SK-MEL-5 (cell line): ENCODE measurements at regions not wholly inside any gene's neighbourhood (a gene's known extent, or its start where the extent isn't known, plus 50 kb on each side); places are given as distances from the start of the nearest gene placed in this dataset.

Experiments
- DNase-seq: peaks from one replicate; pipeline ENCODE4 v3.0.0-alpha.2; 2016; ENCODE audit warnings: low read depth, low spot score
- in situ Hi-C: cut with HindIII; loops from 2 replicates; pipeline ENCODE4 v1.10.0; 2016; ENCODE audit warnings: low sequenced_read_pairs, high pct_unique_total_duplicates, low pct_unique_long_range_greater_than_20kb

- peak; percentile 15 for DNase-seq
- in situ Hi-C loops = no loop called here
Measured at GRCh38 chr1:22288593-22289241, 145.8 kb upstream of the WNT4 start.

DNA sequence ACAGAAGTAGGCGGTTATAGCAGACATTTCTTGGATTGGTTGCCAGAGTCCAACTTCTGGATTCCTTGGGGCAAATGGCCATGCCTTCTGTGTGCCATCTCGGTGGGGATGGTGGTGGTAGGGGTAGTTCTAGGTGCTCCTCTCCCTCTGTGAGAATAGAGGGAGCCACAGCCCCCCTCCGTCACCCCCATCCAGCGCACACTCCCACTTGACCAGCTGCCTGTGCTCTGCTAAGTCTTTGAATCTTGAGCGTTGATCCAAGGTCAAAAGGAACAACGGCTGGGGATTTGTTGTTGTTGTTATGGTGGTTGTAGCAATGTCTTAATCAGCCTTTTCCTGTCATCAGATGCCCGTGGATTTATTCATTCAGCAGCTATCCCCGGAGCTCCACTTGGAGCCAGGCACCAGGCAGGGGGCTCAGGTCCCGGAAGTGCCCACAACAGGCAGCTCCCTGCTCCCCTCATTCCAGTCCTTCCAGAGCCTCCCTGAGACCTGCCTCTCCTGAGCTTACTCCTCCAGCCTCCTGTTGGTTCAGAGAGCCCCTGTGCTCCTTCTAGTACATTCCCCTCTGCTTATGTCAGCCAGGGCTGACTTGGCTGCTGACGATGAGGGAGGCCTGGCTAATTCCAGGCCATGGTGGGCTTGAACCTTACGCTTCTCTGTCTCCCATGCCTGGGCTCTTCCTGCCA, 146.6 kb upstream of the WNT4 start:
- DNase-seq = no peak
- in situ Hi-C loops = no loop called here

DNA sequence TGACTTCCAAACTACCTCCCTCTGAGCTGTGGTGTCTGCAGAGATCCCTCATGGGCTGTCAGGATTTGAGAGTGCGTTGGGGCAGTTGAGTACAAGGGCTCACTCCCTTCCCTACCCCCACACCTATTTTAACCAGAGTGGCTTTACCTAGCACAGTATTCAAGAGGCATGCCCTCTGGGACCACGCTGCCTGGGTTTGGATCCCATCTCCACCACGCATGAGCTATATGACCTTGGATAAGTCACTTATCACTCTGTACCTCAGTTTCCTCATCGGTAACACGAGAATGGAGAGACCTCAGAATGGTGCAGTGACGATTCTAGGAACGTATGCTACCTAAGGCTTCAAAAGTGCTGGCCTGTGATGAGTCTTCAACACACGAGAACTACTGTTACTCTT, 147.3 kb upstream of the WNT4 start:
- no peak for DNase-seq
- in situ Hi-C loops = no loop called here

DNA sequence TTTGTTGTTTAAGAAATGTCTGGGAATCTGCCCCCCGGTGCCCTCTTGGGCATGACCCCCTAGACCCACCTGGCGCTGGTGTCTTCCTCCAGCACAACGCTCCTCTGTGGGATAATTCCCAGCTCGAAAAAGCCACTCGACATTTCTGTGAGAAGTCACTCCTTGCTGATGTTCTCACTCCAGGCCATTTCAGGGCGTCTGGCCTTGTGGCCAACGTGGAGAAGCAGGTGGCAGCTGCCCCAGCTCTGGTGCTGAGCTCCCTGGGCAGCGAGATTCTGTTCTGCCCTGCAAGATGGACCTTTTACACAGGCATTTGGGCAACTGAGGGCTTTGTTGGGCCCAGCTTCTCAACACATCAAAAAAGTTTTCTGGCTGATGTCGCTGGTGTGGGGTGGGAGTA, 147.7 kb upstream of the WNT4 start:
- in situ Hi-C loops = no loop called here
- no peak for DNase-seq

GRCh38 chr1:22291057-22291456, 148.2 kb upstream of the WNT4 start:
- in situ Hi-C loops = no loop called here

GRCh38 chr1:22291494-22291893, 148.6 kb upstream of the WNT4 start:
- no peak for DNase-seq
- in situ Hi-C loops = no loop called here

More at GRCh38 chr1:22291057-22291456, 148.2 kb upstream of the WNT4 start:
- no peak for DNase-seq

GRCh38 chr1:22292011-22292788, 149.3 kb upstream of the WNT4 start:
- peak; percentile 41 for DNase-seq

DNA sequence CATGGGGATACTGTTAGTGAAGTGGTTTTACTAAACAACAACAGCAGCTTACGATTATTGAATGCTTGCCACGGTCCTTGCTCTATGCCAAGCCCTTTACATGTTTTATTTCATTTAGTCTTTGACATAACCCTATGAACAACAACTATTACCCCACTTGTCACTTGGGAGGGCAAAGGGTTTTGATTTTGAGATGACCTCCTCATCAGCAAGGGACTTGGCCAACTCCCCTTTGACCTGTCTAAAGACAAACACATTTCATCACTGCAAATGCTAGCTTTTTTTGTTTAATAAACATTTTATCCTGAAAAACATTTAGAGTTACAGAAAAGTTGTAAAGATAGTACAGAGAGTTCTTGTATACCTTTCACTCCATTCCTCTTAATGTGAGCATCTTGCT, 152.5 kb upstream of the WNT4 start:
- in situ Hi-C loops = no loop called here
- DNase-seq = no peak

More at GRCh38 chr1:22292011-22292788, 149.3 kb upstream of the WNT4 start:
- in situ Hi-C loops = no loop called here

- in situ Hi-C loops = no loop called here
- no peak for DNase-seq
Measured at GRCh38 chr1:22295856-22296255, 153.0 kb upstream of the WNT4 start.

GRCh38 chr1:22296701-22297591, 154.0 kb upstream of the WNT4 start:
- in situ Hi-C loops = no loop called here
- no peak for DNase-seq

DNA sequence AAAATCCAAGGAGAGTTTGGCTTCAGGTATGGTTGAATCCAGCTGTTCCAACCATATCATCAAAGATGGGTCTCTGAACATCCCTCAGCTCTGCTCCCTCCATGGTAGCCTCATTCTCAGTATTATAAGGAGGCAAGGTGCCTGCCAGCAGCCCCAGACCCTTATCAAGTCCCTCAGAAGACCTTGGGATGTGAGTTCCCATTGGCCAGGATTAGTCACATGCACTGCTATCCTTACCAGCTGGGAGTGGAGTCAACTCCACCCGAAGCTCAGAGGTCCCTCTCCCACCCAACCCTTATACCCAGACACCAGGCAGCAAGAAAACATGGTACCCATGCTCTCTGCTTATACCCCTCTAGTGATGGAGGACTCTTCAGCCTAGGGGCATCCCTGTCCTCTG, 153.7 kb upstream of the ZBTB40 start:
- DNase-seq = no peak
- in situ Hi-C loops = no loop called here

- in situ Hi-C loops = no loop called here
Measured at GRCh38 chr1:22303816-22304215, 147.8 kb upstream of the ZBTB40 start.

GRCh38 chr1:22309572-22309971, 142.1 kb upstream of the ZBTB40 start:
- in situ Hi-C loops = no loop called here

More at GRCh38 chr1:22303816-22304215, 147.8 kb upstream of the ZBTB40 start:
- no peak for DNase-seq

GRCh38 chr1:22311461-22311860, 140.2 kb upstream of the ZBTB40 start:
- in situ Hi-C loops = no loop called here
- no peak for DNase-seq

More at GRCh38 chr1:22309572-22309971, 142.1 kb upstream of the ZBTB40 start:
- DNase-seq = no peak

- in situ Hi-C loops = no loop called here
- DNase-seq = no peak
Measured at GRCh38 chr1:22313321-22313720, 138.3 kb upstream of the ZBTB40 start.

DNA sequence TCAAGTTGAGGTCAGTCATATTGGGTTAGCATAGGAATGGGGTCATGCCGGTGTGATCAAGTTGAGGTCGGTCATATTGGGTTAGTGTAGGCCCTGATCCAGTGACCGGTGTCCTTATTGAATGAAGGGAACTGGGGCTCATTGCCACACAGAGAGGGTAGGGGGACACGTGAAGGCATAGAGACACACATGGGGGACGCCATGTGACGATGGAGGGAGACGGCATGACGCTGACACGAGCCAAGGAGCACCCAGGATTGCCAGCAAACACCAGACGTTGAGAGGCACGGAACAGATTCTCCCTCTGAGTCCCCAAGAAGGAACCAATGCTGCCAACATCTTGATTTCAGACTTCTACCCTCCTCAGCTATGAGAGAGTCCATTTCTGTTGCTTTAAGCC, 136.9 kb upstream of the ZBTB40 start:
- in situ Hi-C loops = no loop called here
- DNase-seq = no peak

GRCh38 chr1:22315315-22316078, 136.2 kb upstream of the ZBTB40 start:
- in situ Hi-C loops = no loop called here
- no peak for DNase-seq
